Osteocyte (in vitro differentiated cells): ENCODE measurements at regions not wholly inside any gene's neighbourhood (a gene's known extent, or its start where the extent isn't known, plus 50 kb on each side); places are given as distances from the start of the nearest gene placed in this dataset.

Experiments used
- DNase-seq: peaks from one replicate; pipeline ENCODE4 v3.0.0; 2021; ENCODE audit warnings: mixed read lengths; ENCODE audit not compliant: unreplicated experiment; ENCODE audit errors: extremely low spot score
- H3K27ac Mint-ChIP-seq: one replicate; pipeline ENCODE4 v1.8.0; 2021; ENCODE audit warnings: mild to moderate bottlenecking, mixed read lengths; ENCODE audit not compliant: unreplicated experiment
- H3K27me3 Mint-ChIP-seq: one replicate; pipeline ENCODE4 v1.8.0; 2021; ENCODE audit warnings: mixed read lengths; ENCODE audit not compliant: unreplicated experiment
- H3K36me3 Mint-ChIP-seq: one replicate; pipeline ENCODE4 v1.8.0; 2021; ENCODE audit warnings: mixed read lengths; ENCODE audit not compliant: unreplicated experiment
- H3K4me1 Mint-ChIP-seq: one replicate; pipeline ENCODE4 v1.8.0; 2021; ENCODE audit warnings: mixed read lengths; ENCODE audit not compliant: unreplicated experiment
- H3K4me3 Mint-ChIP-seq: one replicate; pipeline ENCODE4 v1.8.0; 2021; ENCODE audit warnings: mild to moderate bottlenecking, moderate library complexity, mixed read lengths; ENCODE audit not compliant: unreplicated experiment
- H3K9me3 Mint-ChIP-seq: one replicate; pipeline ENCODE4 v1.8.0; 2021; ENCODE audit warnings: mixed read lengths; ENCODE audit not compliant: unreplicated experiment
- TF ChIP-seq, protein P1 (sequence below): fragments of 200-600 bp; sonication (generic); IDR thresholded peaks from 2 replicates; pipeline ENCODE4 v1.5.0; 2021; ENCODE audit warnings: antibody characterized with exemption, mild to moderate bottlenecking, moderate library complexity

GRCh38 chr1:244758708-244759107, 76.8 kb upstream of the COX20 start:
- H3K9me3 Mint-ChIP-seq, result peaks cover 6% of the 10 kb centered on the region
- H3K36me3 Mint-ChIP-seq, result no peaks in the 10 kb centered on the region
- no peak for DNase-seq
- TF ChIP-seq, protein P1, sequence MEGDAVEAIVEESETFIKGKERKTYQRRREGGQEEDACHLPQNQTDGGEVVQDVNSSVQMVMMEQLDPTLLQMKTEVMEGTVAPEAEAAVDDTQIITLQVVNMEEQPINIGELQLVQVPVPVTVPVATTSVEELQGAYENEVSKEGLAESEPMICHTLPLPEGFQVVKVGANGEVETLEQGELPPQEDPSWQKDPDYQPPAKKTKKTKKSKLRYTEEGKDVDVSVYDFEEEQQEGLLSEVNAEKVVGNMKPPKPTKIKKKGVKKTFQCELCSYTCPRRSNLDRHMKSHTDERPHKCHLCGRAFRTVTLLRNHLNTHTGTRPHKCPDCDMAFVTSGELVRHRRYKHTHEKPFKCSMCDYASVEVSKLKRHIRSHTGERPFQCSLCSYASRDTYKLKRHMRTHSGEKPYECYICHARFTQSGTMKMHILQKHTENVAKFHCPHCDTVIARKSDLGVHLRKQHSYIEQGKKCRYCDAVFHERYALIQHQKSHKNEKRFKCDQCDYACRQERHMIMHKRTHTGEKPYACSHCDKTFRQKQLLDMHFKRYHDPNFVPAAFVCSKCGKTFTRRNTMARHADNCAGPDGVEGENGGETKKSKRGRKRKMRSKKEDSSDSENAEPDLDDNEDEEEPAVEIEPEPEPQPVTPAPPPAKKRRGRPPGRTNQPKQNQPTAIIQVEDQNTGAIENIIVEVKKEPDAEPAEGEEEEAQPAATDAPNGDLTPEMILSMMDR, result no peak
- no peak overlapping the region for H3K27ac Mint-ChIP-seq
- H3K4me1 Mint-ChIP-seq, result peaks cover 18% of the 10 kb centered on the region
- H3K4me3 Mint-ChIP-seq, result no peak overlapping the region
- no peaks in the 10 kb centered on the region for H3K27me3 Mint-ChIP-seq

DNA sequence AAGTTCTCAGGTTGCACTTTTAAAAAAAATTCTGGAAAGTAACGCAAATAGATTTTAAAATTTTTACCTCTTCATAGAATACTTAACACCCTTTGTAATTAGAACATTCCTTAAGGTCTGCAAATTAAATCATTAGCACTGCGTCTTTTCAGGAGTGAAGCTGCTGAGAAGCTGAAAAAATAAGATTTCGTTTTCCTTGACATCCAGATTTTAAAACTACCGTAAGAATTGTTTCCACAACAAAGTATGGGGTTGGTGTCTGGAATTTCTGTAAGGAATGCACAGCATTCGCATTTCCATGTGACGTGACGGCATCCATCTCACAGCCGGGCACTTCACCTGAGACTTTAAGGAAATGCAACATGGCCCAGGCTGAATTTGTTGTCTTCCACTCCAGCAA, 76.3 kb upstream of the COX20 start:
- H3K4me3 Mint-ChIP-seq, result no peak overlapping the region

GRCh38 chr1:244760471-244760870, 75.0 kb upstream of the COX20 start:
- Mint-ChIP-seq H3K4me3 (no peak overlapping the region), H3K9me3 (peaks cover 6% of the 10 kb centered on the region), H3K4me1 (peaks cover 18% of the 10 kb centered on the region), H3K27me3 (no peaks in the 10 kb centered on the region), H3K27ac (no peak overlapping the region), H3K36me3 (no peaks in the 10 kb centered on the region)
- DNase-seq, result no peak
- TF ChIP-seq, protein P1, result no peak

More for the DNA sequence above, 76.3 kb upstream of the COX20 start:
- H3K9me3 Mint-ChIP-seq, result peaks cover 6% of the 10 kb centered on the region
- peaks cover 18% of the 10 kb centered on the region for H3K4me1 Mint-ChIP-seq
- H3K27me3 Mint-ChIP-seq, result no peaks in the 10 kb centered on the region
- no peaks in the 10 kb centered on the region for H3K36me3 Mint-ChIP-seq
- no peak for DNase-seq
- H3K27ac Mint-ChIP-seq, result no peak overlapping the region
- TF ChIP-seq, protein P1, result no peak

DNA sequence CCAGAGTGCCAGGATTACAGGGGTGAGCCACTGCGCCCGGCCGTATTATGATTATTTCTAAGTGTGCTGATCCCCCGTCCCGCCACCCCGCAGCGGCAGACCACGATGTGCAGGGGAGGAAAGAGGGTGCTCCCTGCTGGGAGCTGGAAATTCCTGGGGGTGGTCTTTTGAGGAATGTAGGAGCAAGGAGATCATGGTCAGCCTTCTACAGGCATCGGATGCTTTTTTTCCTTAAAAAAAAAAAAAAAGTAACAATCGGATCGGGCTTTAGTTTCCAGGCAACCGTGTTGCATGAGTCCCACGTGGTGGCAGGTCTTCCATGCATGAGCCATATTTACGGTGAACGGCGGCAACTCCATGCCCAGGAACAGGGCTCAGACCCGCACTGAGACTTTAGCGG, 74.2 kb upstream of the COX20 start:
- TF ChIP-seq, protein P1, result no peak
- Mint-ChIP-seq H3K36me3 (no peaks in the 10 kb centered on the region), H3K27me3 (no peaks in the 10 kb centered on the region), H3K27ac (no peak overlapping the region), H3K9me3 (peaks cover 6% of the 10 kb centered on the region), H3K4me3 (no peak overlapping the region), H3K4me1 (peaks cover 18% of the 10 kb centered on the region)
- DNase-seq, result no peak

DNA sequence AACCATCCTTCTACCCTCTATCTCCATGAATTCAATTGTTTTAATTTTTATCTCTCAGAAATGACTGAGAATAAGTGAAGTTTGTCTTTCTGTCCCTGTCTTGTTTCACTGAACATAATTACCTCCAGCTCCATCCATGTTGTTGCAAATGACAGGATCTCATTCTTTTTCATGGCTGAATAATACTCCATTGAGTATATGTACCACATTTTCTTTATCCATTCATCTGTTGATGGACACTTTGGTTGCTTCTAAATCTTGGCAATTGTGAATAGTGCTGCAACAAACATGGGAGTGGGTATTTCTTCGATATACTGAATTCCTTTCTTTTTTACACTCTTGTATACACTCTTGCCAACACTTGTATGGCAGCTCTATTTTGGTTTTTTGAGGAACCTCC, 72.8 kb upstream of the COX20 start:
- no peaks in the 10 kb centered on the region for H3K27me3 Mint-ChIP-seq
- TF ChIP-seq, protein P1, result no peak
- DNase-seq, result no peak
- H3K36me3 Mint-ChIP-seq, result no peaks in the 10 kb centered on the region
- peaks cover 15% of the 10 kb centered on the region for H3K9me3 Mint-ChIP-seq
- peaks cover 12% of the 10 kb centered on the region for H3K4me1 Mint-ChIP-seq
- H3K4me3 Mint-ChIP-seq, result no peak overlapping the region
- no peak overlapping the region for H3K27ac Mint-ChIP-seq
